MCF 10A (cell line): ENCODE measurements at regions not wholly inside any gene's neighbourhood (a gene's known extent, or its start where the extent isn't known, plus 50 kb on each side); places are given as distances from the start of the nearest gene placed in this dataset.

Experiments
- BruUV-seq: library from RNA; stranded (reverse); fragments of 400-500 nt; replicated peaks from 2 replicates; lab custom pipeline; 2021; lab: Mats Ljungman, UMichigan
- CTCF ChIA-PET: fragments of 300-600 bp; sonication (Branson Sonifier 250); formaldehyde crosslinking; extraction: SDS; loops from one replicate; lab custom pipeline; 2021; ENCODE audit warnings: antibody characterized with exemption, inconsistent platforms; lab: Yijun Ruan, JAX
- POLR2A ChIA-PET: fragments of 300-600, 350-650 bp; sonication (Branson Sonifier 250); formaldehyde crosslinking; extraction: SDS; loops from one replicate; lab custom pipeline; 2020; ENCODE audit warnings: antibody characterized with exemption, inconsistent platforms; lab: Yijun Ruan, JAX
- DNase-seq: peaks from one replicate; pipeline ENCODE4 v3.0.0-alpha.2; 2018; ENCODE audit not compliant: unreplicated experiment
- H3K27ac Mint-ChIP-seq: one replicate; pipeline ENCODE4 v1.8.0; 2022; ENCODE audit warnings: mild to moderate bottlenecking, low read depth, mixed read lengths; ENCODE audit not compliant: unreplicated experiment
- H3K27me3 Mint-ChIP-seq: one replicate; pipeline ENCODE4 v1.8.0; 2022; ENCODE audit warnings: mixed read lengths; ENCODE audit not compliant: insufficient read depth, unreplicated experiment
- H3K36me3 Mint-ChIP-seq: one replicate; pipeline ENCODE4 v1.8.0; 2022; ENCODE audit warnings: mild to moderate bottlenecking, moderate library complexity, mixed read lengths; ENCODE audit not compliant: insufficient read depth, unreplicated experiment
- H3K4me1 Mint-ChIP-seq: one replicate; pipeline ENCODE4 v1.8.0; 2022; ENCODE audit warnings: mixed read lengths; ENCODE audit not compliant: insufficient read depth, unreplicated experiment
- H3K4me3 Mint-ChIP-seq: one replicate; pipeline ENCODE4 v1.8.0; 2022; ENCODE audit warnings: mild to moderate bottlenecking, moderate library complexity, mixed read lengths; ENCODE audit not compliant: unreplicated experiment
- H3K9me3 Mint-ChIP-seq: one replicate; pipeline ENCODE4 v1.8.0; 2022; ENCODE audit warnings: mixed read lengths; ENCODE audit not compliant: unreplicated experiment
- intact Hi-C: fragments of 100-400 bp; cut with micrococcal nuclease; formaldehyde crosslinking; loops from 2 replicates; pipeline ENCODE4 v1.14.1; 2022
- TF ChIP-seq, protein P1 (sequence below): fragments of 200-600 bp; IDR thresholded peaks from one replicate; pipeline ENCODE4 v1.8.0; 2022; ENCODE audit warnings: antibody characterized with exemption, mild to moderate bottlenecking; ENCODE audit not compliant: unreplicated experiment

DNA sequence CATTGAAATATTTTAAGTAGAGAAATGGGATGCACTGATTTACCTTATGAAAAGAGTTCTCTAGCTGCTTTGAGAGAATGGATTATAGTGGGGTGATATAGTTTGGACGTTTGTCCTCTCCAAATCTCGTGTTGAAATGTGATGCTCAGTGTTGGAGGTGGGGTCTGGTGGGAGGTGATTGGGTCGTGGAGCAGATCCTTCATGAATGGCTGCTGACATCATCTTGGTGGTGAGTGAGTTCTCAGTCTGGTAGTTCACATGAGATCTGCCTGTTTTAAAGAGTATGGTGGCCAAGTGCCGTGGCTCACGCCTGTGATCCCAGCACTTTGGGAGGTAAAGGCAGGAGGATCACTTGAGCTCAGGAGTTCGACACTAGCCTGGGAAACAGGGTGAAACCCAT, 58.7 kb upstream of the SH3RF3 start:
- Mint-ChIP-seq H3K27me3 (peaks cover 30% of the 10 kb centered on the region), H3K9me3 (no peaks in the 10 kb centered on the region), H3K27ac (no peak overlapping the region), H3K4me1 (no peaks in the 10 kb centered on the region), H3K36me3 (no peaks in the 10 kb centered on the region), H3K4me3 (no peak overlapping the region)
- ChIA-PET POLR2A (interaction anchor here (0.6 kb wide), 1 partner anchor 13 kb away, joined by 3 read pairs; no protein-coding TSS in a partner anchor), CTCF (interaction anchor here (0.7 kb wide), 1 partner anchor 439 kb away, joined by 3 read pairs; no protein-coding TSS in a partner anchor)
- BruUV-seq = no TSS peak
- no peak for DNase-seq
- intact Hi-C loops = no loop called here
- TF ChIP-seq, protein P1, sequence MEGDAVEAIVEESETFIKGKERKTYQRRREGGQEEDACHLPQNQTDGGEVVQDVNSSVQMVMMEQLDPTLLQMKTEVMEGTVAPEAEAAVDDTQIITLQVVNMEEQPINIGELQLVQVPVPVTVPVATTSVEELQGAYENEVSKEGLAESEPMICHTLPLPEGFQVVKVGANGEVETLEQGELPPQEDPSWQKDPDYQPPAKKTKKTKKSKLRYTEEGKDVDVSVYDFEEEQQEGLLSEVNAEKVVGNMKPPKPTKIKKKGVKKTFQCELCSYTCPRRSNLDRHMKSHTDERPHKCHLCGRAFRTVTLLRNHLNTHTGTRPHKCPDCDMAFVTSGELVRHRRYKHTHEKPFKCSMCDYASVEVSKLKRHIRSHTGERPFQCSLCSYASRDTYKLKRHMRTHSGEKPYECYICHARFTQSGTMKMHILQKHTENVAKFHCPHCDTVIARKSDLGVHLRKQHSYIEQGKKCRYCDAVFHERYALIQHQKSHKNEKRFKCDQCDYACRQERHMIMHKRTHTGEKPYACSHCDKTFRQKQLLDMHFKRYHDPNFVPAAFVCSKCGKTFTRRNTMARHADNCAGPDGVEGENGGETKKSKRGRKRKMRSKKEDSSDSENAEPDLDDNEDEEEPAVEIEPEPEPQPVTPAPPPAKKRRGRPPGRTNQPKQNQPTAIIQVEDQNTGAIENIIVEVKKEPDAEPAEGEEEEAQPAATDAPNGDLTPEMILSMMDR = no peak

DNA sequence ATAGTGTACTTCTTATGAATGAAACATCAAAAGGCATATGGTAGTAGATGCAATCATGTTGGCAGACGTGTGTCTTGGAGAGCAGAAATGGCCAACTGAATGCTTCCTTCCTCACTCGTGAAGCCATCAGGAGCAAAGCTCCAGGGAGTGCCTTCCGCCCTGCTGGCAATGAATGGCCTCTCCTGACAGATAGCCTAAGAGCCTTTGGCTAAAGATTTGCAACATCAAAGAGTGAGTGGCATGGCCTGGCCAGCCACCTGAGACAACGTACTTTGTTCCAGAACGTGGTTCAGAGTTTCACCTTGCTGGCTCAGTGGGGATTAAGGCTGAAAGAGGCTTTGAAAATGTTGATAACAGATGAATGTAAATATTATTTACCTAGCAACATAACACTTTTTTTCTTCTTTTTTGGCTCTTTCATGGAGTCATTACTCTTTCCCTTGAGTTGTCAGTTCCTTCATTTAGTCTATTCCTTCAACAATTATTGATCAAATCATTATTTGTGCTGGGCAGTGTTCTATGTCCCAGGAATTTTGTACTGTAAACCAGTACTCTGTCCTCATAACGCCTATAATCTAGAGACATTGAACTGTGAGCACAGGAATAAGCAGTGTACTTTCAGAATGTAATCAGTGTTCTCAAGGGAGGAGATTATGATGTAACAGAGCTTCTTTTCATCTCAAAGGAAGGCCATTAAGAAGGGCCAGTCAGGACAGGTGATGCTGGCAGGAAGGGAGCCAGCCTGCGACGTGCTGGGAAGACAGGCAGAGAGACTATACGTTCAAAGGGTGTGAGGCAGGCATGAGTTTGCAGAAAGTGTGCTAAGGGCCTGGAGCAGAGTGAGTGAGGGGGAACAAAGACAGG, 59.4 kb upstream of the SH3RF3 start:
- H3K36me3 Mint-ChIP-seq = no peaks in the 10 kb centered on the region
- no peaks in the 10 kb centered on the region for H3K4me1 Mint-ChIP-seq
- ChIA-PET CTCF (interaction anchor here (0.7 kb wide), 1 partner anchor 440 kb away, joined by 3 read pairs; no protein-coding TSS in a partner anchor), POLR2A (interaction anchor here (0.6 kb wide), 1 partner anchor 14 kb away, joined by 3 read pairs; no protein-coding TSS in a partner anchor)
- no TSS peak for BruUV-seq
- peaks cover 37% of the 10 kb centered on the region for H3K27me3 Mint-ChIP-seq
- TF ChIP-seq, protein P1 = no peak
- H3K4me3 Mint-ChIP-seq = no peak overlapping the region
- no peak overlapping the region for H3K27ac Mint-ChIP-seq
- peak; percentile 14 for DNase-seq
- no peaks in the 10 kb centered on the region for H3K9me3 Mint-ChIP-seq
- intact Hi-C loops = no loop called here

DNA sequence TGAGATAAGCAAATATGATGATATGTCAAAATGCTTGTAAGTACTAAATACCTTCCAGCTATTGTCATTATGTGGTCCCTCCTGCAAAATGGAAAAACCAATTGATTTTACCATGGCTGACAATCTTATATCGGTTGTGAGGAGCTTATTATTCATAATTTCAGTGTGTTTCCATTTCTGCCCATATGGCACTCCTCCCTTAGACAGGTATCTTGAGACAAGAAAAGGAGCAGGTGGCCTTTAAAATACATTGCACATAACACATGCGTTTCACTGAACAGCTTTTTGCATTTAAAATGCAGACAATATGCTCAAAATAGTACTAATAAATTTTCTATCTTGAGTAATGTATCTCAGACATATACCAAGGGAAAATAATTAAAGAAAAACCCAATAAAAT, 60.2 kb upstream of the SH3RF3 start:
- H3K9me3 Mint-ChIP-seq = no peaks in the 10 kb centered on the region
- no peak overlapping the region for H3K4me3 Mint-ChIP-seq
- DNase-seq = no peak
- ChIA-PET CTCF (interaction anchor here (0.6 kb wide), 1 partner anchor 73 kb away, joined by 3 read pairs; no protein-coding TSS in a partner anchor), POLR2A (no interaction called here)
- TF ChIP-seq, protein P1 = no peak
- no TSS peak for BruUV-seq
- peaks cover under 1% of the 10 kb centered on the region for H3K4me1 Mint-ChIP-seq
- peaks cover 37% of the 10 kb centered on the region for H3K27me3 Mint-ChIP-seq
- no peaks in the 10 kb centered on the region for H3K36me3 Mint-ChIP-seq
- no peak overlapping the region for H3K27ac Mint-ChIP-seq
- intact Hi-C loops = no loop called here

DNA sequence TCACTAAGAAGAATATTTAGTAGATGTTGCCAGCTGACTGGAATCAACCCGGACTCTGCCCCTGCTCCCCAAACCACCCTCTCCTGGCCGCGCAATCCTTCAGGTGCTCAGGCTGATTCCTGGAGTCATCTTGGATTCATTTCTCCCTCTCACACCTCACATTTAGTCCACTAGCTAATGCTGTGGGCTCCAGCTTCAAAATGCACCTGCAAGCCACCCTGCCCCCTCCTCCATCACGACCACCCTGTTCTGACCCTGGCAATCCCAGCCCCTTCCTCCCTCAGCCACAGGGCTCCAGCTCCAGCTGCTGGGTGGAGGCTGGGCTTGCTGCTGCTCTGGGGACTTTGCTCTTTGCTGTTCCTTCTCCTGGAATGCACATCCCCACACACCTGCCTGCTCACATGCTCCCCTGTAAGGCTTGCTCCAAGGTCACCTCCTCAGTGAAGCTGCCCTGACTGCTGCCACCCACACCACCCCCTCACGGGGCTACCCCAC, 61.3 kb upstream of the SH3RF3 start:
- no peak for DNase-seq
- Mint-ChIP-seq H3K36me3 (no peaks in the 10 kb centered on the region), H3K4me1 (peaks cover 10% of the 10 kb centered on the region), H3K9me3 (no peaks in the 10 kb centered on the region), H3K27ac (no peak overlapping the region), H3K27me3 (peaks cover 37% of the 10 kb centered on the region), H3K4me3 (no peak overlapping the region)
- TF ChIP-seq, protein P1 = no peak
- intact Hi-C loops = no loop called here
- ChIA-PET CTCF (interaction anchor here (0.6 kb wide), 1 partner anchor 478 kb away, joined by 3 read pairs; no protein-coding TSS in a partner anchor), POLR2A (no interaction called here)
- BruUV-seq = no TSS peak
